Kidney (tissue), 13 donors: ENCODE measurements at regions not wholly inside any gene's neighbourhood (a gene's known extent, or its start where the extent isn't known, plus 50 kb on each side); places are given as distances from the start of the nearest gene placed in this dataset.
"Not testable (repeated sequence)": the region's sequence is repeated elsewhere in the genome, so short reads cannot be mapped to it uniquely, and the experiment has no call there.

Experiments
- DNase-seq, 5 donors: peaks; one replicate each; pipeline ENCODE4 v3.0.0-alpha.2; 2013 to 2020
- FAIRE-seq: peaks from 2 replicates; lab custom pipeline; 2012; peaks lifted over from hg19 to GRCh38; lab: Jason Lieb, UNC
- H3K27ac ChIP-seq, 2 donors: one replicate each; pipeline ENCODE4 v1.7.0; 2013; ENCODE audit warnings: low read depth in 2 of 2, low read length in 2 of 2, inconsistent platforms in 1 of 2
- H3K27me3 ChIP-seq: one replicate; pipeline ENCODE4 v1.7.1; 2013; ENCODE audit warnings: low read length, inconsistent platforms; ENCODE audit not compliant: control insufficient read depth, insufficient read depth
- H3K36me3 ChIP-seq, 3 donors: one replicate each; pipeline versions ENCODE4 v1.7.0 to v1.7.1; 2013; ENCODE audit warnings: low read length in 3 of 3, control low read depth in 1 of 3, inconsistent platforms in 1 of 3; ENCODE audit not compliant: insufficient read depth in 3 of 3, control insufficient read depth in 2 of 3
- H3K4me1 ChIP-seq, 3 donors: one replicate each; pipeline versions ENCODE4 v1.7.0 to v1.7.1; 2013; ENCODE audit warnings: low read length in 3 of 3, inconsistent platforms in 1 of 3, low read depth in 1 of 3; ENCODE audit not compliant: control insufficient read depth in 2 of 3, insufficient read depth in 2 of 3
- H3K4me3 ChIP-seq, 3 donors: one replicate each; pipeline versions ENCODE4 v1.7.0 to v1.8.1; 2013; ENCODE audit warnings: low read length in 3 of 3, control low read depth in 1 of 3, inconsistent platforms in 1 of 3
- H3K9ac ChIP-seq, 3 donors: one replicate each; pipeline versions ENCODE4 v1.7.0 to v1.7.1; 2013; ENCODE audit warnings: low read length in 3 of 3, control low read depth in 1 of 3, inconsistent platforms in 1 of 3
- H3K9me3 ChIP-seq, 3 donors: one replicate each; pipeline versions ENCODE4 v1.7.0 to v1.7.1; 2013; ENCODE audit warnings: low read length in 3 of 3, control low read depth in 1 of 3, inconsistent platforms in 1 of 3; ENCODE audit not compliant: control insufficient read depth in 2 of 3, insufficient read depth in 1 of 3
- intact Hi-C: fragments of 100-400 bp; cut with DNase I; formaldehyde crosslinking; loops from one replicate; pipeline ENCODE4 v1.11.1; 2022
- TF ChIP-seq, protein P1 (sequence below): IDR thresholded peaks from 3 replicates; pipeline ENCODE4 v1.5.1; 2012; ENCODE audit warnings: mild to moderate bottlenecking, moderate library complexity, borderline replicate concordance; ENCODE audit not compliant: insufficient read depth; ENCODE audit errors: extremely low read depth
- donor health status: control.
- donor health status: control.
- donor health status: control.
- donor health status: control.
- donor health status: control.
- donor health status: DM: yes; HTN: yes; CAD: no.
- donor health status: Normal renal cell carcinoma (clear cell type).

DNA sequence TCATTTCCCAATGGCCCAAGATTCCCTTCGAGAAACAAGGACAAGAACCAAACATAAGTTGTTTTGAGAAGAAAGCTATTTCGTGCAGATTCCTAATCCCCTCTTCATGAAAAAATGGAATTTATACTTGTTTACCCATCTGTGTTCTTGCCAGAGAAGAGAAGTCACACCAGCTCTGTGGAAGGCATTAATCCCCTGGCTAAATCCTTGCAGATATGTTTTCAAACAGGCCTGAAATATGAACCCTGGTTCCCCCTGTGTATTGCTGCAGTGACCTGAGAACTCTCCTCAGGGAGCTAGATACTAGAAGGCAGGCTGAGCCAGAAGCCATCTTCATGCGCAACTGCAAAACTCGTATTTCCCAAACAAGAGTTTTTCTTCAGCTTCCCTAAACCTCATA lies 337.7 kb downstream of the NEK10 start:
- TF ChIP-seq, protein P1, sequence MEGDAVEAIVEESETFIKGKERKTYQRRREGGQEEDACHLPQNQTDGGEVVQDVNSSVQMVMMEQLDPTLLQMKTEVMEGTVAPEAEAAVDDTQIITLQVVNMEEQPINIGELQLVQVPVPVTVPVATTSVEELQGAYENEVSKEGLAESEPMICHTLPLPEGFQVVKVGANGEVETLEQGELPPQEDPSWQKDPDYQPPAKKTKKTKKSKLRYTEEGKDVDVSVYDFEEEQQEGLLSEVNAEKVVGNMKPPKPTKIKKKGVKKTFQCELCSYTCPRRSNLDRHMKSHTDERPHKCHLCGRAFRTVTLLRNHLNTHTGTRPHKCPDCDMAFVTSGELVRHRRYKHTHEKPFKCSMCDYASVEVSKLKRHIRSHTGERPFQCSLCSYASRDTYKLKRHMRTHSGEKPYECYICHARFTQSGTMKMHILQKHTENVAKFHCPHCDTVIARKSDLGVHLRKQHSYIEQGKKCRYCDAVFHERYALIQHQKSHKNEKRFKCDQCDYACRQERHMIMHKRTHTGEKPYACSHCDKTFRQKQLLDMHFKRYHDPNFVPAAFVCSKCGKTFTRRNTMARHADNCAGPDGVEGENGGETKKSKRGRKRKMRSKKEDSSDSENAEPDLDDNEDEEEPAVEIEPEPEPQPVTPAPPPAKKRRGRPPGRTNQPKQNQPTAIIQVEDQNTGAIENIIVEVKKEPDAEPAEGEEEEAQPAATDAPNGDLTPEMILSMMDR: no peak
- FAIRE-seq (no peak), DNase-seq (no peak)
- no peak overlapping the region for H3K4me3 ChIP-seq
- no peaks in the 10 kb centered on the region for H3K4me1 ChIP-seq
- H3K9ac ChIP-seq: no peak overlapping the region
- no peaks in the 10 kb centered on the region for H3K9me3 ChIP-seq
- no peak overlapping the region for H3K27ac ChIP-seq
- intact Hi-C loops: no loop called here
- H3K27me3 ChIP-seq: no peaks in the 10 kb centered on the region
- H3K36me3 ChIP-seq: no peaks in the 10 kb centered on the region

DNA sequence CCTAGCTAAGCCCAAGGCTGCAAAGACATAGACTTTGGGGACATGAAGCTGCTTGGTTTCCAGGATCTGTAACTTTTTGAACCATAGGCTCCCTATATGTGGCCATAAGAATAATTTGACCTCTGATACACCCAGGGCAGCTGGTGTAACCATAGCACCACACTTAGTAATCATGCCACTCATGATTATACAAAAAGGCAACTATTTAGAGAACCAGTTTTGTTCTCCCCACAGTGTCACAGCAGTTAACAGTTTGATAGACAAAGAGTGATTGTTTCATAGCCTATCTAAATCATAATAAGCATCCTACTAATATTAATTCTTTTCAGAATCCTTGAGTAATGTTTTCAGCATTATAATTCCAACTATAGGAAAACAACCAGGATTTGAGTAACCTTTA lies 334.9 kb downstream of the NEK10 start:
- no peak overlapping the region for H3K27ac ChIP-seq
- no peaks in the 10 kb centered on the region for H3K4me1 ChIP-seq
- DNase-seq (no peak), FAIRE-seq (no peak)
- TF ChIP-seq, protein P1: no peak
- H3K9ac ChIP-seq: no peak overlapping the region
- intact Hi-C loops: no loop called here
- no peaks in the 10 kb centered on the region for H3K27me3 ChIP-seq
- H3K36me3 ChIP-seq: no peaks in the 10 kb centered on the region
- no peak overlapping the region for H3K4me3 ChIP-seq
- no peaks in the 10 kb centered on the region for H3K9me3 ChIP-seq

DNA sequence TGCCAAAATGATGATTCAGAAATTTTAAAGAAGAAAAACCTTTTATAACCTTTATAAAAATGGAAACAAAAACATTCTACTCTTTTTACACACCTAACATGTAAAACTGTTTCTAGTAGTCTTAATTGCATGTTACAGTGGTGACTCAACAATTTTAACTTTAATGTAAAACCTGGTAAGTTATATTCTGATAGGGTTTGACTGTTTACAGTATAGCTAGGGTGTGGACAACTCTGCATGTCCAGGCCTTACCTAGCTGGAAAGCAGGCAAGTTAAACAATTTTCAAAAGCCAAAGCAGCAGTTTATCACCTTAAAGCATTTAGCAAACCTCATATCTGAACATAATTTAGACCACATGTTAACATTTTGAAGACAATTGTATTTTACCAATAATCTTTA lies 328.5 kb downstream of the NEK10 start:
- Histone ChIP-seq H3K9me3 (peaks cover 0 to 2% (median 0%) of the 10 kb centered on the region in 3 donors), H3K4me3 (no peak overlapping the region), H3K36me3 (no peaks in the 10 kb centered on the region), H3K4me1 (no peaks in the 10 kb centered on the region), H3K9ac (no peak overlapping the region), H3K27me3 (no peaks in the 10 kb centered on the region), H3K27ac (no peak overlapping the region)
- FAIRE-seq (no peak), DNase-seq (no peak)
- TF ChIP-seq, protein P1: no peak
- intact Hi-C loops: no loop called here

DNA sequence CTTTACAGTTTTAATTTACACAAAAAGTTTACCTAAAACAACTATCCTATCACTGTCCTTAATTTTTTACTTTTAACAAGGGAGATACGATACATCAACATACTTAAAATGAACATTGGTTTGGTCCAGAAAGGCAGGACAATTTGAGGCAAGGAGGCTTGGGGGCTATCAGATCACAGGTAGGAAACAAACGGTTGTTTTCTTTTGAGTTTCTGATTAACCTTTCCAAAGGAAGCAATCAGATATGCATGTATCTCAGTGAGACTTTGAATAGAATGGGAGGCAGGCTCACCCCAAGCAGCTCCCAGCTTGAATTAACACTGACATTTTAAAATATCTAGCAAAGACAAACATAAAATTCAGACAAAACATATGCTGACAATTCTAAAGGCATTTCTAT lies 326.6 kb downstream of the NEK10 start:
- FAIRE-seq, H3K4me3 ChIP-seq, H3K9me3 ChIP-seq, intact Hi-C loops, H3K36me3 ChIP-seq, H3K9ac ChIP-seq, H3K4me1 ChIP-seq, H3K27ac ChIP-seq, H3K27me3 ChIP-seq: not testable (repeated sequence)
- peak in 1 of 5 donors; percentile 20 for DNase-seq
